ENCODE measurements at regions not wholly inside any gene's neighbourhood (a gene's known extent, or its start where the extent isn't known, plus 50 kb on each side); places are given as distances from the start of the nearest gene placed in this dataset.

DNA sequence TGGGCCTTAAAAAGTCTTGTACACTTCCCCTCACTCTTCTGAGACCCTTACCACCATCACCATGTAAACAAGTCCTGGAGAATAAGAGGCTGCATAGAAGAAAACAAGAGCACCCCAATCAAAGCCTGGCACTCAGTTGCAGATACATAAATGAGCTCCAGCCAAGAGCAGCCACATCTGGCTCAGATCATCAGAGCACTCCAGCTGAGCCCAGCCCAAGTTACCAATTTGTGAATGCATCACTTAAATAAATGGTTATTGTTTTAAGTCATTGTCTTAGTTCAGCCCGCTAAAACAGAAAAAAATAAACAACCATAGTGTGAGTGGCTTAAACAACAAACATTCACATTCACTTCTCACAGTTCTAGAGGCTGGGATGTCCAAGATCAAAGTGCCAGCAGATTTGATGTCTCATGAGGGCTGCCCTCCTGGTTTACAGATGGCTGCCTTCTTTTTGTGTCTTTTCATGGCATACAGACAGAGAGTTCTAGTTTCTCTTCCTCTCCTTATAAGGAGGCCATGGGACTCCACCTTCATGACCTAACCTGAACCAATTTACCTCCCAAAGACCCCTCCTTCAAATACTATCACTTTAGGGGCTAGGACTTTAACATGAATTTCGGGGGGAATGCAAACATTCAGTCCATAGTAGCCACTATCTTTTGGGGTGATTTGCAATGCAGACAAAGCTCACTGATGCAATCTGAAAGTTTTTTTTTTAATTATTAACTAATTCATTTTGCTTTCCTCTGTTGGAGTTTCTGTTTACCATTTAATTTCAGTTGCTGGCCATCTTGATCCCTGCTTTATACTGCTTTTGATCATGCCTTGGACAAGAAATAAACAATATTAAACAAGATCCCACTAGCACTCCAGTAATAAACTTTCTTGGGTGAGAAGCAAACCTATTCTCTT is 187.5 kb upstream of the ACVR2A start:
- intact Hi-C loops (cut with micrococcal nuclease) = no loop called here
- DNase-seq (no peak), ATAC-seq (ENCODE audit: low read depth) (no peak)
- H3K4me1 ChIP-seq (ENCODE audit: control insufficient read depth in 2 of 2, insufficient read depth in 2 of 2, low read length in 2 of 2) = no peaks in the 10 kb centered on the region
- H3K4me3 Mint-ChIP-seq = no peak overlapping the region
- ChIA-PET CTCF (no interaction called here), POLR2A (no interaction called here)
- no peaks in the 10 kb centered on the region for H3K36me3 ChIP-seq (replicated peaks in 1 of 2; ENCODE audit: control extremely low read depth in 1 of 2, control insufficient read depth in 1 of 2, extremely low read depth in 1 of 2, insufficient read depth in 2 of 2, low read length in 1 of 2)
- no peak overlapping the region for H3K27ac Mint-ChIP-seq
- TF ChIP-seq, protein P1, sequence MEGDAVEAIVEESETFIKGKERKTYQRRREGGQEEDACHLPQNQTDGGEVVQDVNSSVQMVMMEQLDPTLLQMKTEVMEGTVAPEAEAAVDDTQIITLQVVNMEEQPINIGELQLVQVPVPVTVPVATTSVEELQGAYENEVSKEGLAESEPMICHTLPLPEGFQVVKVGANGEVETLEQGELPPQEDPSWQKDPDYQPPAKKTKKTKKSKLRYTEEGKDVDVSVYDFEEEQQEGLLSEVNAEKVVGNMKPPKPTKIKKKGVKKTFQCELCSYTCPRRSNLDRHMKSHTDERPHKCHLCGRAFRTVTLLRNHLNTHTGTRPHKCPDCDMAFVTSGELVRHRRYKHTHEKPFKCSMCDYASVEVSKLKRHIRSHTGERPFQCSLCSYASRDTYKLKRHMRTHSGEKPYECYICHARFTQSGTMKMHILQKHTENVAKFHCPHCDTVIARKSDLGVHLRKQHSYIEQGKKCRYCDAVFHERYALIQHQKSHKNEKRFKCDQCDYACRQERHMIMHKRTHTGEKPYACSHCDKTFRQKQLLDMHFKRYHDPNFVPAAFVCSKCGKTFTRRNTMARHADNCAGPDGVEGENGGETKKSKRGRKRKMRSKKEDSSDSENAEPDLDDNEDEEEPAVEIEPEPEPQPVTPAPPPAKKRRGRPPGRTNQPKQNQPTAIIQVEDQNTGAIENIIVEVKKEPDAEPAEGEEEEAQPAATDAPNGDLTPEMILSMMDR (IDR thresholded peaks at IDR 0.05) = no peak
- no peak for TF ChIP-seq EZH2 (IDR thresholded peaks at IDR 0.05; ENCODE audit: borderline replicate concordance, insufficient read depth, low read depth, low read length, poor library complexity, severe bottlenecking)
- no peaks in the 10 kb centered on the region for H3K27me3 Mint-ChIP-seq
- H4K20me1 ChIP-seq (ENCODE audit: control insufficient read depth, insufficient read depth, low read length, poor library complexity, severe bottlenecking) = no peaks in the 10 kb centered on the region
- H3K9ac ChIP-seq (ENCODE audit: low read length) = no peak overlapping the region
- no peaks in the 10 kb centered on the region for H3K9me3 ChIP-seq (ENCODE audit: control extremely low read depth in 1 of 3, control insufficient read depth in 2 of 3, insufficient read depth in 1 of 3, low read length in 2 of 3)
- no peaks in the 10 kb centered on the region for H3K4me1 Mint-ChIP-seq
- no peaks in the 10 kb centered on the region for H3K9me3 Mint-ChIP-seq (ENCODE audit: insufficient read depth)
- peaks cover 0 to 2% (median 0%) of the 10 kb centered on the region in 4 experiments for H3K27me3 ChIP-seq (replicated peaks in 1 of 4; ENCODE audit: control extremely low read depth in 1 of 4, control insufficient read depth in 3 of 4, insufficient read depth in 4 of 4, low read length in 3 of 4)
- no peak overlapping the region for H3K27ac ChIP-seq (ENCODE audit: low read length in 2 of 2)
- no peak overlapping the region for H3K4me3 ChIP-seq (ENCODE audit: control extremely low read depth in 1 of 5, extremely low read depth in 1 of 5, insufficient read depth in 1 of 5, low read depth in 2 of 5, low read length in 4 of 5)
- no peaks in the 10 kb centered on the region for H3K79me2 ChIP-seq (ENCODE audit: control insufficient read depth, insufficient read depth, low read length)
- no CpG with 5 or more reads among the region's 2 CpGs for WGBS (ENCODE audit: insufficient coverage)
- no peak overlapping the region for H3K4me2 ChIP-seq (replicated peaks; ENCODE audit: low read depth, low read length, poor library complexity, severe bottlenecking)
- H2AFZ ChIP-seq (ENCODE audit: insufficient read depth, low read depth, low read length, poor library complexity, severe bottlenecking) = no peak overlapping the region

DNA sequence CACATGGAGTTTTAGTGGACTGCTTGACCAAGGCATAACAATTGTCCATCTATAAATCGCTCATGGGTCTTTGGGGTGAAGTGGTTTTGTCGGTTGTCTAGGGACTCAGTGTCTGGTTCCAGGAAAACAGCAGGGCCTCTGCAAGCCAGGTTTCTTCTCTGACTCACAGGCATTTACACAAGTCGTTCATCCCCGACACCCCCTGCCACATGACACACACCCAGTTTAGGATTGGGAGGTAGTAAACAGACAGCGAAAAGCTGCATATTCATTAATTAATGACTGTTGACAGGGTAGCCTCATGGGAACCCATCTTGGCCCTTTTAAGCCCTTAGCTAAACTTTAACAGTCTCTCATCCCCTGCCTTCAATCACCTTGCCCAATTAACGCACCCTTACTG is 194.8 kb upstream of the ACVR2A start:
- Mint-ChIP-seq H3K4me3 (no peak overlapping the region), H3K9me3 (ENCODE audit: insufficient read depth) (no peaks in the 10 kb centered on the region), H3K27me3 (peaks cover 4% of the 10 kb centered on the region), H3K27ac (no peak overlapping the region), H3K4me1 (no peaks in the 10 kb centered on the region)
- CTCF ChIA-PET = no interaction called here
- Histone ChIP-seq H3K27ac (ENCODE audit: low read length in 2 of 2) (no peak overlapping the region), H2AFZ (ENCODE audit: insufficient read depth, low read depth, low read length, poor library complexity, severe bottlenecking) (no peak overlapping the region), H4K20me1 (ENCODE audit: control insufficient read depth, insufficient read depth, low read length, poor library complexity, severe bottlenecking) (no peaks in the 10 kb centered on the region), H3K79me2 (ENCODE audit: control insufficient read depth, insufficient read depth, low read length) (no peaks in the 10 kb centered on the region), H3K4me3 (ENCODE audit: control extremely low read depth in 1 of 5, extremely low read depth in 1 of 5, insufficient read depth in 1 of 5, low read depth in 2 of 5, low read length in 4 of 5) (no peak overlapping the region), H3K4me1 (ENCODE audit: control insufficient read depth in 2 of 2, insufficient read depth in 2 of 2, low read length in 2 of 2) (no peaks in the 10 kb centered on the region), H3K36me3 (replicated peaks in 1 of 2; ENCODE audit: control extremely low read depth in 1 of 2, control insufficient read depth in 1 of 2, extremely low read depth in 1 of 2, insufficient read depth in 2 of 2, low read length in 1 of 2) (no peaks in the 10 kb centered on the region), H3K27me3 (replicated peaks in 1 of 4; ENCODE audit: control extremely low read depth in 1 of 4, control insufficient read depth in 3 of 4, insufficient read depth in 4 of 4, low read length in 3 of 4) (peaks cover 0 to 2% (median 0%) of the 10 kb centered on the region in 4 experiments), H3K4me2 (replicated peaks; ENCODE audit: low read depth, low read length, poor library complexity, severe bottlenecking) (no peak overlapping the region), H3K9me3 (ENCODE audit: control extremely low read depth in 1 of 3, control insufficient read depth in 2 of 3, insufficient read depth in 1 of 3, low read length in 2 of 3) (no peaks in the 10 kb centered on the region), H3K9ac (ENCODE audit: low read length) (no peak overlapping the region)
- POLR2A ChIA-PET = no interaction called here
- ATAC-seq (ENCODE audit: low read depth) = no peak
- TF ChIP-seq EZH2 (IDR thresholded peaks at IDR 0.05; ENCODE audit: borderline replicate concordance, insufficient read depth, low read depth, low read length, poor library complexity, severe bottlenecking) = no peak
- TF ChIP-seq, protein P1 (IDR thresholded peaks at IDR 0.05) = no peak
- WGBS (ENCODE audit: insufficient coverage) = 100% methylated on average over 2 of the region's 6 CpGs
- intact Hi-C loops (cut with micrococcal nuclease) = no loop called here
- DNase-seq = no peak
